GDM1 (cell line): ENCODE measurements at regions not wholly inside any gene's neighbourhood (a gene's known extent, or its start where the extent isn't known, plus 50 kb on each side); places are given as distances from the start of the nearest gene placed in this dataset.
"Not testable (repeated sequence)": the region's sequence is repeated elsewhere in the genome, so short reads cannot be mapped to it uniquely, and the experiment has no call there.

Experiments used
- DNase-seq: peaks from one replicate; lab custom pipeline; 2025; lab: John Stamatoyannopoulos, UW

GRCh38 chr4:84003046-84003445 is 467.1 kb downstream of the GPAT3 start:
- DNase-seq: no peak

- no peak for DNase-seq
These were observed 466.1 kb downstream of the GPAT3 start for GRCh38 chr4:84001876-84002569.

GRCh38 chr4:83996254-83996653 is 460.3 kb downstream of the GPAT3 start:
- DNase-seq: no peak

- DNase-seq: no peak
These were observed 457.9 kb downstream of the GPAT3 start for GRCh38 chr4:83993774-83994173.

- peak; percentile 15 for DNase-seq
These were observed 453.9 kb downstream of the GPAT3 start for GRCh38 chr4:83989835-83990234.

- DNase-seq: no peak
These were observed 445.2 kb downstream of the GPAT3 start for GRCh38 chr4:83981156-83981555.

GRCh38 chr4:83979773-83980172 is 443.9 kb downstream of the GPAT3 start:
- DNase-seq: no peak

GRCh38 chr4:83974111-83974780 is 438.3 kb downstream of the GPAT3 start:
- DNase-seq: no peak

- no peak for DNase-seq
These were observed 429.2 kb downstream of the GPAT3 start for GRCh38 chr4:83964996-83965541.

GRCh38 chr4:83962492-83962891 is 426.6 kb downstream of the GPAT3 start:
- no peak for DNase-seq

- no peak for DNase-seq
These were observed 425.7 kb downstream of the GPAT3 start for GRCh38 chr4:83961575-83961974.

GRCh38 chr4:83959160-83959559 is 423.3 kb downstream of the GPAT3 start:
- DNase-seq: no peak

- no peak for DNase-seq
These were observed 411.9 kb downstream of the GPAT3 start for GRCh38 chr4:83947830-83948193.

GRCh38 chr4:83947125-83947829 is 411.4 kb downstream of the GPAT3 start:
- DNase-seq: no peak

- not testable (repeated sequence) for DNase-seq
These were observed 407.8 kb downstream of the GPAT3 start for GRCh38 chr4:83943691-83944090.

- DNase-seq: no peak
These were observed 397.0 kb downstream of the GPAT3 start for GRCh38 chr4:83932750-83933391.

- no peak for DNase-seq
These were observed 395.9 kb downstream of the GPAT3 start for GRCh38 chr4:83931659-83932438.

- no peak for DNase-seq
These were observed 393.6 kb downstream of the GPAT3 start for GRCh38 chr4:83929550-83929949.

GRCh38 chr4:83926950-83927349 is 391.0 kb downstream of the GPAT3 start:
- no peak for DNase-seq

- no peak for DNase-seq
These were observed 387.4 kb downstream of the GPAT3 start for GRCh38 chr4:83923341-83923740.

GRCh38 chr4:83922402-83922801 is 386.5 kb downstream of the GPAT3 start:
- DNase-seq: no peak

GRCh38 chr4:83921124-83921523 is 385.2 kb downstream of the GPAT3 start:
- no peak for DNase-seq
